HepG2 (cell line): ENCODE measurements at regions not wholly inside any gene's neighbourhood (a gene's known extent, or its start where the extent isn't known, plus 50 kb on each side); places are given as distances from the start of the nearest gene placed in this dataset.

Experiments used
- CTCF ChIP-seq: sonication (generic); formaldehyde crosslinking; IDR thresholded peaks from 2 replicates; pipeline ENCODE4 v1.5.0; 2020; ENCODE audit warnings: mild to moderate bottlenecking, missing genetic modification reagents, moderate library complexity
- TAF1 ChIP-seq: sonication (generic); formaldehyde crosslinking; IDR thresholded peaks from 2 replicates; pipeline ENCODE4 v1.4.0; 2020; ENCODE audit warnings: missing genetic modification reagents
- TEAD2 ChIP-seq: sonication (generic); formaldehyde crosslinking; IDR thresholded peaks from 2 replicates; pipeline ENCODE4 v1.9.0; 2021; ENCODE audit warnings: missing genetic modification reagents
- ZNF263 ChIP-seq: sonication (generic); formaldehyde crosslinking; IDR thresholded peaks from 2 replicates; pipeline ENCODE4 v1.4.0; 2020; ENCODE audit warnings: missing genetic modification reagents
- ZNF501 ChIP-seq: sonication (generic); formaldehyde crosslinking; IDR thresholded peaks from 2 replicates; pipeline ENCODE4 v1.5.1; 2020; ENCODE audit warnings: mild to moderate bottlenecking, moderate library complexity, missing genetic modification reagents

GRCh38 chr3:34360713-34361112 is 562.3 kb downstream of the PDCD6IP start:
- TF ChIP-seq TEAD2 (CRISPR knock-in tag) (no peak), CTCF (CRISPR knock-in tag) (no peak), ZNF263 (CRISPR knock-in tag) (no peak), TAF1 (no peak), ZNF501 (no peak)
